Muscle of leg (tissue), 3 donors: ENCODE measurements at regions not wholly inside any gene's neighbourhood (a gene's known extent, or its start where the extent isn't known, plus 50 kb on each side); places are given as distances from the start of the nearest gene placed in this dataset.

Experiments used
- DNase-seq: peaks from one replicate; pipeline ENCODE4 v3.0.0; 2013
- H3K27ac ChIP-seq: one replicate; pipeline ENCODE4 v1.5.1; 2013; ENCODE audit warnings: mild to moderate bottlenecking, low read length, control low read depth
- H3K27me3 ChIP-seq: one replicate; pipeline ENCODE4 v1.6.1; 2013; ENCODE audit warnings: low read length; ENCODE audit not compliant: control insufficient read depth, insufficient read depth
- H3K36me3 ChIP-seq: one replicate; pipeline ENCODE4 v1.6.1; 2013; ENCODE audit warnings: low read length; ENCODE audit not compliant: control insufficient read depth, insufficient read depth
- H3K4me1 ChIP-seq: one replicate; pipeline ENCODE4 v1.6.1; 2013; ENCODE audit warnings: low read length; ENCODE audit not compliant: control insufficient read depth, insufficient read depth
- H3K4me3 ChIP-seq: one replicate; pipeline ENCODE4 v1.5.1; 2013; ENCODE audit warnings: low read length, control low read depth
- H3K9me3 ChIP-seq: replicated peaks from 2 replicates; pipeline ENCODE4 v1.6.1; 2013; ENCODE audit warnings: low read depth, low read length; ENCODE audit not compliant: control insufficient read depth
- WGBS: methylation state at CpG from one replicate; pipeline ENCODE4 v1.1.5; 2013; ENCODE audit warnings: missing lambda C conversion rate; ENCODE audit not compliant: insufficient coverage; 5-methylcytosine and 5-hydroxymethylcytosine counted together

GRCh38 chr12:92987362-92987761, 58.3 kb upstream of the EEA1 start:
- H3K27ac ChIP-seq = peak overlapping the region; percentile 73
- peaks cover 4% of the 10 kb centered on the region for H3K9me3 ChIP-seq
- DNase-seq = peak; percentile 92
- no peaks in the 10 kb centered on the region for H3K27me3 ChIP-seq
- WGBS = no CpG with 5 or more reads among the region's 3 CpGs
- no peaks in the 10 kb centered on the region for H3K36me3 ChIP-seq
- H3K4me3 ChIP-seq = no peak overlapping the region
- H3K4me1 ChIP-seq = peaks cover 7% of the 10 kb centered on the region

GRCh38 chr12:92987846-92988621, 58.9 kb upstream of the EEA1 start:
- DNase-seq = peak; percentile 65
- H3K4me3 ChIP-seq = no peak overlapping the region

GRCh38 chr12:92988622-92989130, 59.6 kb upstream of the EEA1 start:
- Histone ChIP-seq H3K4me1 (peaks cover 7% of the 10 kb centered on the region), H3K27me3 (no peaks in the 10 kb centered on the region), H3K4me3 (no peak overlapping the region), H3K36me3 (no peaks in the 10 kb centered on the region), H3K9me3 (no peaks in the 10 kb centered on the region), H3K27ac (no peak overlapping the region)
- DNase-seq = no peak
- WGBS = no CpG with 5 or more reads among the region's 1 CpG

More at GRCh38 chr12:92987846-92988621, 58.9 kb upstream of the EEA1 start:
- H3K4me1 ChIP-seq = peaks cover 7% of the 10 kb centered on the region
- H3K27me3 ChIP-seq = no peaks in the 10 kb centered on the region
- WGBS = 75% methylated on average over 2 of the region's 4 CpGs
- peak overlapping the region; percentile 73 for H3K27ac ChIP-seq
- H3K36me3 ChIP-seq = no peaks in the 10 kb centered on the region
- peaks cover 4% of the 10 kb centered on the region for H3K9me3 ChIP-seq

GRCh38 chr12:92989715-92990484, 60.8 kb upstream of the EEA1 start:
- Histone ChIP-seq H3K36me3 (no peaks in the 10 kb centered on the region), H3K9me3 (no peaks in the 10 kb centered on the region), H3K27me3 (no peaks in the 10 kb centered on the region), H3K27ac (no peak overlapping the region), H3K4me1 (peaks cover 7% of the 10 kb centered on the region), H3K4me3 (no peak overlapping the region)
- DNase-seq = no peak
- WGBS = 60% methylated on average over 1 of the region's 3 CpGs

GRCh38 chr12:92991134-92991533, 62.0 kb upstream of the EEA1 start:
- Histone ChIP-seq H3K4me1 (peaks cover 7% of the 10 kb centered on the region), H3K27ac (no peak overlapping the region), H3K9me3 (no peaks in the 10 kb centered on the region), H3K36me3 (no peaks in the 10 kb centered on the region), H3K4me3 (no peak overlapping the region), H3K27me3 (no peaks in the 10 kb centered on the region)
- no peak for DNase-seq
- WGBS = no CpG with 5 or more reads among the region's 3 CpGs

GRCh38 chr12:92992041-92992440, 62.9 kb upstream of the EEA1 start:
- DNase-seq = no peak
- H3K36me3 ChIP-seq = no peaks in the 10 kb centered on the region

GRCh38 chr12:92993259-92993658, 64.2 kb upstream of the EEA1 start:
- Histone ChIP-seq H3K27me3 (no peaks in the 10 kb centered on the region), H3K4me1 (no peaks in the 10 kb centered on the region), H3K36me3 (no peaks in the 10 kb centered on the region), H3K9me3 (no peaks in the 10 kb centered on the region), H3K27ac (no peak overlapping the region), H3K4me3 (no peak overlapping the region)
- no peak for DNase-seq
- WGBS = no CpG with 5 or more reads among the region's 1 CpG

More at GRCh38 chr12:92992041-92992440, 62.9 kb upstream of the EEA1 start:
- H3K27ac ChIP-seq = no peak overlapping the region
- no peaks in the 10 kb centered on the region for H3K9me3 ChIP-seq
- H3K4me3 ChIP-seq = no peak overlapping the region
- peaks cover 7% of the 10 kb centered on the region for H3K4me1 ChIP-seq
- H3K27me3 ChIP-seq = no peaks in the 10 kb centered on the region

- Histone ChIP-seq H3K27ac (no peak overlapping the region), H3K36me3 (no peaks in the 10 kb centered on the region), H3K27me3 (no peaks in the 10 kb centered on the region), H3K4me3 (no peak overlapping the region), H3K9me3 (no peaks in the 10 kb centered on the region), H3K4me1 (no peaks in the 10 kb centered on the region)
- DNase-seq = peak; percentile 16
- 91% methylated on average over 4 of the region's 7 CpGs for WGBS
These were observed 66.3 kb upstream of the EEA1 start for GRCh38 chr12:92995258-92995903.

GRCh38 chr12:93000026-93000425, 70.9 kb upstream of the EEA1 start:
- 41% methylated on average over 3 of the region's 5 CpGs for WGBS

GRCh38 chr12:93001407-93001806, 72.3 kb upstream of the EEA1 start:
- Histone ChIP-seq H3K36me3 (no peaks in the 10 kb centered on the region), H3K27ac (no peak overlapping the region), H3K4me3 (no peak overlapping the region), H3K9me3 (no peaks in the 10 kb centered on the region), H3K4me1 (no peaks in the 10 kb centered on the region), H3K27me3 (no peaks in the 10 kb centered on the region)
- DNase-seq = no peak
- WGBS = no CpG with 5 or more reads among the region's 3 CpGs

More at GRCh38 chr12:93000026-93000425, 70.9 kb upstream of the EEA1 start:
- Histone ChIP-seq H3K36me3 (no peaks in the 10 kb centered on the region), H3K27ac (no peak overlapping the region), H3K4me1 (no peaks in the 10 kb centered on the region), H3K9me3 (no peaks in the 10 kb centered on the region), H3K4me3 (no peak overlapping the region), H3K27me3 (no peaks in the 10 kb centered on the region)
- no peak for DNase-seq
